ENCODE measurements at regions not wholly inside any gene's neighbourhood (a gene's known extent, or its start where the extent isn't known, plus 50 kb on each side); places are given as distances from the start of the nearest gene placed in this dataset.

DNA sequence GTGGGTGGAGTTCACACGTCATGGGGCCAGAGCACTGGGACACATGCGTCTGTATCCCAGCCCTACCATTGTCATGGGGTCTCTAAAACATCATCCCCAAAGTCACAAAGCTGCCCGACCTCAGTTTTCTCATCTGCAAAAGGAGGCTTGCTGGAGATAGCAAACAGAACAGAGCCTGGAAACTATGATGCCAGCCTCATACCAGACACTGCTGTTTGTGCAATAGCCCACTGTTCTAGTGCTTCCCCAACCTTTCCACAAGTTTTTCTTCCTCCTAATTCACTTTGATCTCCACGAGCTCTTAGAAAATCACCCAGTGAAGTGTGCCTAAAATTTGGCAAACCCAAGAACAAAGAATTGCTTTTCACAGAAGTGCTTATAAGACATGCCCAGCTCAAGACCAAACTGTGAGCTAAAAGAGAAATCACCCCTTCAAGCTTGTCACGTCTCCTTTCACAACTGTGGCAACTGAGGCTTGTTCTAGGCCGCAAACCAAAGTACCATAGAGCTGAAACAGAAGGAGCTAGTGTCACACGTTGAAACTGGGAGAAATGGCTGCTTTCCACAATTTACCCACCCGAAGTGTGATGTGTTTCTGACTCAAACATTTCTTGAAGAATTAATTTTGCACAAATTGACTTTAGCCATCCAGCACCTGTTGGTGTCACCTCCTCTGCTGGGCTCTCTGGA lies 162.7 kb upstream of the ID2 start:
- POLR2A ChIA-PET: no interaction called here
- CTCF ChIA-PET: interaction anchor here (0.6 to 2.8 kb wide), 4 partner anchors 10 to 817 kb away, joined by 3 to 7 read pairs (median 6); no protein-coding TSS in a partner anchor
- TF ChIP-seq, protein P1, sequence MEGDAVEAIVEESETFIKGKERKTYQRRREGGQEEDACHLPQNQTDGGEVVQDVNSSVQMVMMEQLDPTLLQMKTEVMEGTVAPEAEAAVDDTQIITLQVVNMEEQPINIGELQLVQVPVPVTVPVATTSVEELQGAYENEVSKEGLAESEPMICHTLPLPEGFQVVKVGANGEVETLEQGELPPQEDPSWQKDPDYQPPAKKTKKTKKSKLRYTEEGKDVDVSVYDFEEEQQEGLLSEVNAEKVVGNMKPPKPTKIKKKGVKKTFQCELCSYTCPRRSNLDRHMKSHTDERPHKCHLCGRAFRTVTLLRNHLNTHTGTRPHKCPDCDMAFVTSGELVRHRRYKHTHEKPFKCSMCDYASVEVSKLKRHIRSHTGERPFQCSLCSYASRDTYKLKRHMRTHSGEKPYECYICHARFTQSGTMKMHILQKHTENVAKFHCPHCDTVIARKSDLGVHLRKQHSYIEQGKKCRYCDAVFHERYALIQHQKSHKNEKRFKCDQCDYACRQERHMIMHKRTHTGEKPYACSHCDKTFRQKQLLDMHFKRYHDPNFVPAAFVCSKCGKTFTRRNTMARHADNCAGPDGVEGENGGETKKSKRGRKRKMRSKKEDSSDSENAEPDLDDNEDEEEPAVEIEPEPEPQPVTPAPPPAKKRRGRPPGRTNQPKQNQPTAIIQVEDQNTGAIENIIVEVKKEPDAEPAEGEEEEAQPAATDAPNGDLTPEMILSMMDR (IDR thresholded peaks at IDR 0.05; ENCODE audit: control extremely low read depth, extremely low read depth, low read depth, missing control alignments): no peak
- DNase-seq (ENCODE audit: extremely low spot score): no peak

DNA sequence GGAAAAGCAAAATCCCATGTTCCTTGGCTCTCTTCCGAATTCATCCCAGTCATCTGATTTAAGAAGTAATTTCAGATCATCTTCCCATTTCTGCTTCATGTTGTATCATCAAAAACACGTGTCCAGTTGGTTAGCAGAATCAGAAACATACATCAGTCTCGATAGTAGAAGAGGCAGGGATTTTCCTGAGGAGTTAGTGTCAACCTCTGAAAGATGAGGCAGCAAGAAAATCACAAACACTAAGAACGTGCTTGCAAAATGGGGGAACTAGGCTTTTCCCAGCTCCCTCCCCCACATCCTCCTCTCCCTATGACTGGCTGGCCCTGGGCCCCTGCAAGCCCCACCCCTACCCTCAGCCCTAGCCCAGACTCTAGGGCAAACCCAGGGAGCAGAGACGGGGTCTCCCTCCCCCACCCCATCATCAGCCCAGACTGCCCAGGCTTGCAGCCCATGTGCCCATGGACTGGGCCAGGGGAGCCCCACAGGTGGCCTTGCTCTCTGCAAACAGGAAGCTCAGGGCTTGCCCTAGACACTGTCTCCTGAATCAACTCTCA lies 161.0 kb upstream of the ID2 start:
- ChIA-PET POLR2A (interaction anchor here (1.0 to 1.6 kb wide), 3 partner anchors 12 to 161 kb away, joined by 3 to 7 read pairs (median 4); partner anchors contain the start of gene ID2), CTCF (interaction anchor here (0.9 to 1.3 kb wide), 5 partner anchors 11 to 1093 kb away, joined by 3 to 4 read pairs (median 3); no protein-coding TSS in a partner anchor)
- no peak for DNase-seq (ENCODE audit: extremely low spot score)
- TF ChIP-seq, protein P1 (IDR thresholded peaks at IDR 0.05; ENCODE audit: control extremely low read depth, extremely low read depth, low read depth, missing control alignments): no peak

DNA sequence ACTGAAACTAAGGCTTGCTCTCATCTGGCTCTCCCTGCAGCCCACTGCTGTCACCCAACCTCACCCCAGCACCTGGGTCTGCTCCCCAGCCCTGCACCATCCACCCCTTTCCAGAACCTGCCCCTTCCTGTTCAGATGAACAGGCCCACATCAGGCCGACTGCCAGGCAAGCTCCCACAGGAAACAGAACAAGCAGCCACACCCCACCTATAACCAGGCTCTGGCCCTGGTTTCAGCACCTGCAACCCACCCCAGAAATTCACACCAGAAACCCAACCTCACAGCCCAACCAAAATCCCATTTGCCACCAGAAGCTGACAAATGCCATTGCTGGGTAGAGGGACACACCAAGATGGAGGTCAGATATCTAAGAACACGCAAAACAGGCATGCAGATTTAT lies 159.2 kb upstream of the ID2 start:
- TF ChIP-seq, protein P1 (IDR thresholded peaks at IDR 0.05; ENCODE audit: control extremely low read depth, extremely low read depth, low read depth, missing control alignments): no peak
- POLR2A ChIA-PET: interaction anchor here (1.6 kb wide), 1 partner anchor 159 kb away, joined by 4 read pairs; the partner anchor contains the start of gene ID2
- no peak for DNase-seq (ENCODE audit: extremely low spot score)
- CTCF ChIA-PET: interaction anchor here (1.0 kb wide), 2 partner anchors 10 to 21 kb away, joined by 3 to 5 read pairs; no protein-coding TSS in a partner anchor

DNA sequence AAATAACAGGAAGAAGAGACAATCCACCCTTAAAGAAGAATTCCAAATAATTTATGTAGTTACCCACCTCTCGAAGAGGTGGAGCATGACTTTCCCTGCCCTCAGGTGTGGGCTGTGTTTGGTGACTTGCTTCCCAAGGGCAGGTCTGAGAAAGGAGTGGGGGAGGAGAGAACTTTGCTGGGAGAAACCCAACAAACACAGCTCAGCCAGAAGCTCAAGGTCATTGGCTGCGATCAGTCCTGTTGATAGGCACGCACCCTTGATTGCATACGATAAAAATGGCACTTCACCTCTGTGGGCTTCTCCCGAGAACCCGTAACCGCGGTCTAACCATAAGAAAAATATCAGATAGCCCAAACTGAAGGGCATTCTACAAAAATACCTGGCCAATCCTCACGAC lies 157.5 kb upstream of the ID2 start:
- ChIA-PET CTCF (interaction anchor here (2.2 to 2.5 kb wide), 2 partner anchors 13 to 20 kb away, joined by 14 to 17 read pairs; no protein-coding TSS in a partner anchor), POLR2A (no interaction called here)
- no peak for DNase-seq (ENCODE audit: extremely low spot score)
- TF ChIP-seq, protein P1 (IDR thresholded peaks at IDR 0.05; ENCODE audit: control extremely low read depth, extremely low read depth, low read depth, missing control alignments): no peak

DNA sequence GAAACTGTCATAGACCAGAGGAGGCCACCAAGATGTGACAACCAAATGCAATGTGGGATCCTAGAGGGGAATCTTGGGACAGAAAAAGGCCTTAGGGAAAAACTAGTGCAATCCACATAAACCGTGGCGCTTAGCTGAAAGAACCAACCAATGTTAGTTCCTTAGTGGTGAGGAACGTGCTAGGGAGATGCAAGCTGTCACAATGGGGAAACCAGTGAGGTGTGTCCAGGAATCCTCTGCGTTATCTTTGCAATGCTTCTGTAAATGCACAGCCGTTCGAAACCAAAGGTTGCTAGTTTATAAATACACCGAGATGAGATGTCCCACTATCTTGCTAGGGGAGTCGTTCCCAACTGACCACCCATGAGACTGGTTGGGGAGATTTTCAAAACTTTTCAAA lies 157.0 kb upstream of the ID2 start:
- ChIA-PET POLR2A (interaction anchor here (1.2 to 1.5 kb wide), 2 partner anchors 9 to 157 kb away, joined by 7 to 11 read pairs; partner anchors contain the start of gene ID2), CTCF (interaction anchor here (1.1 to 2.5 kb wide), 7 partner anchors 12 to 1098 kb away, joined by 3 to 17 read pairs (median 4); partner anchors contain the start of gene ID2)
- TF ChIP-seq, protein P1 (IDR thresholded peaks at IDR 0.05; ENCODE audit: control extremely low read depth, extremely low read depth, low read depth, missing control alignments): no peak
- DNase-seq (ENCODE audit: extremely low spot score): no peak

DNA sequence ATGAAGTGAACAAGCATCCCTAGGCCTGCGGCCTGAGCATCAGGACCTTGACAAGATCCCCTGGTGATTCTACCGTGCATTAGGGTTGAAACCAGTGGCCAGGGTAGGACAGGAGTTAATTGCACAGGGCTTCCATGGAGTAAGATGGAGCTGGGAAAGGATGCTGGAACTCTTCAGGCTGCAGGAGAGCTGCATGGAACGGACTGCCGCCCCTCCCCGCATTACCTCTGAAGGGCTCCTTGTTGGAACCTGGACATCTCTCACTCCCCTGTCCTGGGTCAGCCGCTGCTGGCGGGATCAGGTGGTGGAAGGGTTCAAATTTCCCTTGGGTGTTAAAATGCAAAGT lies 156.6 kb upstream of the ID2 start:
- DNase-seq (ENCODE audit: extremely low spot score): no peak
- ChIA-PET POLR2A (interaction anchor here (1.2 to 1.5 kb wide), 2 partner anchors 9 to 157 kb away, joined by 7 to 11 read pairs; partner anchors contain the start of gene ID2), CTCF (interaction anchor here (0.9 to 2.5 kb wide), 11 partner anchors 12 to 1098 kb away, joined by 3 to 17 read pairs (median 4); partner anchors contain the start of gene ID2)
- TF ChIP-seq, protein P1 (IDR thresholded peaks at IDR 0.05; ENCODE audit: control extremely low read depth, extremely low read depth, low read depth, missing control alignments): no peak
